Neural cell (in vitro differentiated cells): ENCODE measurements at regions not wholly inside any gene's neighbourhood (a gene's known extent, or its start where the extent isn't known, plus 50 kb on each side); places are given as distances from the start of the nearest gene placed in this dataset.

Source experiments
- H2AFZ ChIP-seq: fragments of 200-600, 300-800 bp; sonication (generic), shearing (Covaris generic); 2 replicates; pipeline ENCODE4 v1.6.0; 2014; ENCODE audit warnings: low read depth, mild to moderate bottlenecking, antibody characterized with exemption, low read length, moderate library complexity
- H3F3A ChIP-seq: fragments of 200-600 bp; shearing (Covaris generic); 2 replicates; pipeline ENCODE4 v1.6.1; 2016; ENCODE audit warnings: mild to moderate bottlenecking, moderate library complexity, mixed read lengths, antibody characterized with exemption, low read length; ENCODE audit not compliant: insufficient read depth, poor library complexity, severe bottlenecking
- H3K27ac ChIP-seq: fragments of 200-600, 300-800 bp; sonication (generic), shearing (Covaris generic); 2 replicates; pipeline ENCODE4 v1.5.1; 2014; ENCODE audit warnings: mild to moderate bottlenecking, low read length, moderate library complexity
- H3K27me3 ChIP-seq: fragments of 300-800, 200-600 bp; sonication (generic), shearing (Covaris generic); 2 replicates; pipeline ENCODE4 v1.6.0; 2014; ENCODE audit warnings: mild to moderate bottlenecking, low read depth, low read length, moderate library complexity; ENCODE audit not compliant: insufficient read depth
- H3K36me3 ChIP-seq: fragments of 300-800, 200-600 bp; sonication (generic), shearing (Covaris generic); 2 replicates; pipeline ENCODE4 v1.5.1; 2014; ENCODE audit warnings: mild to moderate bottlenecking, antibody characterized with exemption, low read length, moderate library complexity; ENCODE audit not compliant: insufficient read depth
- H3K4me2 ChIP-seq: fragments of 300-800, 200-600 bp; sonication (generic), shearing (Covaris generic); 2 replicates; pipeline ENCODE4 v1.6.0; 2014; ENCODE audit warnings: mild to moderate bottlenecking, low read length
- H3K4me3 ChIP-seq: fragments of 300-800, 200-600 bp; sonication (generic), shearing (Covaris generic); 2 replicates; pipeline ENCODE4 v1.5.1; 2014; ENCODE audit warnings: mild to moderate bottlenecking, low read length, moderate library complexity
- H3K79me2 ChIP-seq: fragments of 200-600 bp; shearing (Covaris generic); replicated peaks from 2 replicates; pipeline ENCODE4 v1.6.0; 2014; ENCODE audit warnings: mild to moderate bottlenecking, low read length, moderate library complexity; ENCODE audit not compliant: insufficient read depth
- H3K9ac ChIP-seq: fragments of 300-800, 200-600 bp; sonication (generic), shearing (Covaris generic); 2 replicates; pipeline ENCODE4 v1.6.1; 2016; ENCODE audit warnings: mild to moderate bottlenecking, low read length, mixed read lengths
- H3K9me2 ChIP-seq: fragments of 200-600 bp; shearing (Covaris generic); 2 replicates; pipeline ENCODE4 v1.6.1; 2016; ENCODE audit warnings: mild to moderate bottlenecking, low read length, mixed read lengths; ENCODE audit not compliant: insufficient read depth
- H3K9me3 ChIP-seq: fragments of 200-600, 300-800 bp; sonication (generic), shearing (Covaris generic); 2 replicates; pipeline ENCODE4 v1.6.1; 2016; ENCODE audit warnings: mild to moderate bottlenecking, mixed run types, low read length, moderate library complexity, mixed read lengths
- H4K20me1 ChIP-seq: fragments of 200-600 bp; shearing (Covaris generic); 2 replicates; pipeline ENCODE4 v1.6.1; 2016; ENCODE audit warnings: mild to moderate bottlenecking, mixed run types; ENCODE audit not compliant: insufficient read depth
- EP300 ChIP-seq: fragments of 450-650 bp; conservative IDR thresholded peaks from 2 replicates; pipeline ENCODE4 v1.6.1; 2014; ENCODE audit warnings: antibody characterized with exemption, mild to moderate bottlenecking, moderate library complexity; ENCODE audit not compliant: poor library complexity, severe bottlenecking
- EZH2 ChIP-seq: fragments of 200-600, 300-800 bp; shearing (Covaris generic), sonication (generic); IDR thresholded peaks from 2 replicates; pipeline ENCODE4 v1.6.1; 2014; ENCODE audit warnings: antibody characterized with exemption, low read length, borderline replicate concordance, mild to moderate bottlenecking; ENCODE audit not compliant: insufficient read depth, poor library complexity, severe bottlenecking
- MXI1 ChIP-seq: fragments of 450-650 bp; conservative IDR thresholded peaks from 2 replicates; pipeline ENCODE4 v1.6.1; 2014; ENCODE audit warnings: antibody characterized with exemption, mild to moderate bottlenecking; ENCODE audit not compliant: poor library complexity, severe bottlenecking
- POLR2AphosphoS5 ChIP-seq: IDR thresholded peaks from 2 replicates; pipeline ENCODE4 v1.6.1; 2012
- RAD21 ChIP-seq: fragments of 450-650 bp; conservative IDR thresholded peaks from 2 replicates; pipeline ENCODE4 v1.6.1; 2014; ENCODE audit warnings: antibody characterized with exemption, mild to moderate bottlenecking, moderate library complexity
- SMC3 ChIP-seq: fragments of 450-650 bp; conservative IDR thresholded peaks from 2 replicates; pipeline ENCODE4 v1.6.1; 2014; ENCODE audit warnings: antibody characterized with exemption, mild to moderate bottlenecking, moderate library complexity; ENCODE audit not compliant: poor library complexity
- TAF1 ChIP-seq: IDR thresholded peaks from 2 replicates; pipeline ENCODE4 v1.6.1; 2012; ENCODE audit warnings: low read depth
- TF ChIP-seq, protein P1 (sequence below): IDR thresholded peaks from 2 replicates; pipeline ENCODE4 v1.6.1; 2012; ENCODE audit warnings: borderline replicate concordance
- TF ChIP-seq, protein P2 (sequence below): fragments of 450-650 bp; IDR thresholded peaks from 2 replicates; pipeline ENCODE4 v1.5.1; 2014; ENCODE audit warnings: antibody characterized with exemption, mild to moderate bottlenecking, moderate library complexity; ENCODE audit not compliant: poor library complexity, severe bottlenecking

GRCh38 chr6:71194724-71195123 lies 93.9 kb upstream of the OGFRL1 start:
- Histone ChIP-seq H4K20me1 (no peaks in the 10 kb centered on the region), H3K36me3 (no peaks in the 10 kb centered on the region), H3K9ac (no peak overlapping the region), H3K27me3 (no peaks in the 10 kb centered on the region), H3F3A (peaks cover 5% of the 10 kb centered on the region), H3K4me3 (no peak overlapping the region), H3K79me2 (no peaks in the 10 kb centered on the region), H3K27ac (no peak overlapping the region), H3K4me2 (no peak overlapping the region), H2AFZ (no peak overlapping the region), H3K9me2 (no peaks in the 10 kb centered on the region), H3K9me3 (no peaks in the 10 kb centered on the region)
- no peak for TF ChIP-seq EZH2
- TF ChIP-seq, protein P1, sequence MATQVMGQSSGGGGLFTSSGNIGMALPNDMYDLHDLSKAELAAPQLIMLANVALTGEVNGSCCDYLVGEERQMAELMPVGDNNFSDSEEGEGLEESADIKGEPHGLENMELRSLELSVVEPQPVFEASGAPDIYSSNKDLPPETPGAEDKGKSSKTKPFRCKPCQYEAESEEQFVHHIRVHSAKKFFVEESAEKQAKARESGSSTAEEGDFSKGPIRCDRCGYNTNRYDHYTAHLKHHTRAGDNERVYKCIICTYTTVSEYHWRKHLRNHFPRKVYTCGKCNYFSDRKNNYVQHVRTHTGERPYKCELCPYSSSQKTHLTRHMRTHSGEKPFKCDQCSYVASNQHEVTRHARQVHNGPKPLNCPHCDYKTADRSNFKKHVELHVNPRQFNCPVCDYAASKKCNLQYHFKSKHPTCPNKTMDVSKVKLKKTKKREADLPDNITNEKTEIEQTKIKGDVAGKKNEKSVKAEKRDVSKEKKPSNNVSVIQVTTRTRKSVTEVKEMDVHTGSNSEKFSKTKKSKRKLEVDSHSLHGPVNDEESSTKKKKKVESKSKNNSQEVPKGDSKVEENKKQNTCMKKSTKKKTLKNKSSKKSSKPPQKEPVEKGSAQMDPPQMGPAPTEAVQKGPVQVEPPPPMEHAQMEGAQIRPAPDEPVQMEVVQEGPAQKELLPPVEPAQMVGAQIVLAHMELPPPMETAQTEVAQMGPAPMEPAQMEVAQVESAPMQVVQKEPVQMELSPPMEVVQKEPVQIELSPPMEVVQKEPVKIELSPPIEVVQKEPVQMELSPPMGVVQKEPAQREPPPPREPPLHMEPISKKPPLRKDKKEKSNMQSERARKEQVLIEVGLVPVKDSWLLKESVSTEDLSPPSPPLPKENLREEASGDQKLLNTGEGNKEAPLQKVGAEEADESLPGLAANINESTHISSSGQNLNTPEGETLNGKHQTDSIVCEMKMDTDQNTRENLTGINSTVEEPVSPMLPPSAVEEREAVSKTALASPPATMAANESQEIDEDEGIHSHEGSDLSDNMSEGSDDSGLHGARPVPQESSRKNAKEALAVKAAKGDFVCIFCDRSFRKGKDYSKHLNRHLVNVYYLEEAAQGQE = no peak
- TF ChIP-seq MXI1 = no peak
- TF ChIP-seq RAD21 = no peak
- TF ChIP-seq TAF1 = no peak
- TF ChIP-seq SMC3 = no peak
- TF ChIP-seq POLR2AphosphoS5 = no peak
- TF ChIP-seq, protein P2, sequence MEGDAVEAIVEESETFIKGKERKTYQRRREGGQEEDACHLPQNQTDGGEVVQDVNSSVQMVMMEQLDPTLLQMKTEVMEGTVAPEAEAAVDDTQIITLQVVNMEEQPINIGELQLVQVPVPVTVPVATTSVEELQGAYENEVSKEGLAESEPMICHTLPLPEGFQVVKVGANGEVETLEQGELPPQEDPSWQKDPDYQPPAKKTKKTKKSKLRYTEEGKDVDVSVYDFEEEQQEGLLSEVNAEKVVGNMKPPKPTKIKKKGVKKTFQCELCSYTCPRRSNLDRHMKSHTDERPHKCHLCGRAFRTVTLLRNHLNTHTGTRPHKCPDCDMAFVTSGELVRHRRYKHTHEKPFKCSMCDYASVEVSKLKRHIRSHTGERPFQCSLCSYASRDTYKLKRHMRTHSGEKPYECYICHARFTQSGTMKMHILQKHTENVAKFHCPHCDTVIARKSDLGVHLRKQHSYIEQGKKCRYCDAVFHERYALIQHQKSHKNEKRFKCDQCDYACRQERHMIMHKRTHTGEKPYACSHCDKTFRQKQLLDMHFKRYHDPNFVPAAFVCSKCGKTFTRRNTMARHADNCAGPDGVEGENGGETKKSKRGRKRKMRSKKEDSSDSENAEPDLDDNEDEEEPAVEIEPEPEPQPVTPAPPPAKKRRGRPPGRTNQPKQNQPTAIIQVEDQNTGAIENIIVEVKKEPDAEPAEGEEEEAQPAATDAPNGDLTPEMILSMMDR = no peak
- TF ChIP-seq EP300 = no peak

DNA sequence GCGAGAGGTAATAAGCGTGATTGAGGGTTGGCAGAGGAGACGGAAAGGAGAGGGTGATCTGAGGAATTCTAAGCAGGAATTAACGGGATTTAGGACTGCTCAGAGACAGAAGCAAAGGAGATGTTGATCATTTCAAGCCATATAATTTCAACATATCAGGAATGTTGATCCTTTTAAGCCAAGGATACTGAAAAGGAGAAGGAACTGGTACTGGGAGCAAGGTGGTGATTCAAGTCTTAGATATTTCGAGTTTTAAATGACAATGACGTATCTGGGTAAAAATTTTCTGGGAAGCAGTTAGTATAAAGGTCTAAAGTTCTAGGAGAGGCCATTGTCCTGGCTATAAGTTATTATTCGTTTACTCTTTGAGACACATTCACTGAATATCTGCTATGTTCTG lies 91.3 kb upstream of the OGFRL1 start:
- Histone ChIP-seq H3K27ac (no peak overlapping the region), H3K9me3 (no peaks in the 10 kb centered on the region), H2AFZ (no peak overlapping the region), H3K4me2 (no peak overlapping the region), H3K9me2 (no peaks in the 10 kb centered on the region), H3K79me2 (no peaks in the 10 kb centered on the region), H3K36me3 (no peaks in the 10 kb centered on the region), H3K4me3 (no peak overlapping the region), H3K9ac (no peak overlapping the region), H3K27me3 (no peaks in the 10 kb centered on the region), H3F3A (peaks cover 5% of the 10 kb centered on the region), H4K20me1 (no peaks in the 10 kb centered on the region)
- TF ChIP-seq TAF1 (no peak), SMC3 (no peak), EZH2 (no peak), EP300 (no peak), MXI1 (no peak), POLR2AphosphoS5 (no peak), RAD21 (no peak)
- TF ChIP-seq, protein P1 = no peak
- TF ChIP-seq, protein P2 = no peak
